Progenitor cell of endocrine pancreas (in vitro differentiated cells): ENCODE measurements at regions not wholly inside any gene's neighbourhood (a gene's known extent, or its start where the extent isn't known, plus 50 kb on each side); places are given as distances from the start of the nearest gene placed in this dataset.

Experiments used
- DNase-seq: peaks from one replicate; pipeline ENCODE4 v3.0.0; 2021; ENCODE audit warnings: low spot score; ENCODE audit not compliant: unreplicated experiment
- H3K27ac Mint-ChIP-seq: 2 replicates; pipeline ENCODE4 v1.8.0; 2021; ENCODE audit warnings: mild to moderate bottlenecking, moderate library complexity, mixed read lengths
- H3K27me3 Mint-ChIP-seq: 2 replicates; pipeline ENCODE4 v1.8.0; 2021; ENCODE audit warnings: mixed read lengths
- H3K36me3 Mint-ChIP-seq: 2 replicates; pipeline ENCODE4 v1.8.0; 2022; ENCODE audit warnings: mixed read lengths; ENCODE audit not compliant: insufficient read depth
- H3K4me1 Mint-ChIP-seq: 2 replicates; pipeline ENCODE4 v1.8.0; 2021; ENCODE audit warnings: low read depth, mixed read lengths
- H3K4me3 Mint-ChIP-seq: 2 replicates; pipeline ENCODE4 v1.8.0; 2021; ENCODE audit warnings: low read depth, mild to moderate bottlenecking, moderate library complexity, mixed read lengths
- H3K9me3 Mint-ChIP-seq: 2 replicates; pipeline ENCODE4 v1.8.0; 2021; ENCODE audit warnings: low read depth, mixed read lengths
- CTCF ChIP-seq: fragments of 200-600 bp; sonication (generic); IDR thresholded peaks from one replicate; pipeline ENCODE4 v1.5.0; 2021; ENCODE audit warnings: antibody characterized with exemption, mild to moderate bottlenecking; ENCODE audit not compliant: unreplicated experiment

- Mint-ChIP-seq H3K9me3 (peaks cover 3% of the 10 kb centered on the region), H3K36me3 (no peaks in the 10 kb centered on the region), H3K4me1 (no peaks in the 10 kb centered on the region), H3K4me3 (no peak overlapping the region), H3K27me3 (peaks cover 2% of the 10 kb centered on the region), H3K27ac (no peak overlapping the region)
- no peak for DNase-seq
- no peak for TF ChIP-seq CTCF
These were observed 129.8 kb downstream of the MXRA5 start for GRCh38 chrX:3216581-3217180.

- Mint-ChIP-seq H3K36me3 (no peaks in the 10 kb centered on the region), H3K4me3 (no peak overlapping the region), H3K4me1 (no peaks in the 10 kb centered on the region), H3K27me3 (peaks cover 2% of the 10 kb centered on the region), H3K27ac (peak overlapping the region; percentile 42), H3K9me3 (peaks cover 3% of the 10 kb centered on the region)
- no peak for DNase-seq
- no peak for TF ChIP-seq CTCF
These were observed 131.2 kb downstream of the MXRA5 start for GRCh38 chrX:3215249-3215648.

GRCh38 chrX:3206314-3206713, 140.1 kb downstream of the MXRA5 start:
- no peak overlapping the region for H3K4me3 Mint-ChIP-seq
- H3K27me3 Mint-ChIP-seq, result peaks cover 4% of the 10 kb centered on the region
- DNase-seq, result no peak
- H3K9me3 Mint-ChIP-seq, result no peaks in the 10 kb centered on the region
- no peak overlapping the region for H3K27ac Mint-ChIP-seq
- no peaks in the 10 kb centered on the region for H3K36me3 Mint-ChIP-seq
- no peak for TF ChIP-seq CTCF
- H3K4me1 Mint-ChIP-seq, result no peaks in the 10 kb centered on the region

- H3K27ac Mint-ChIP-seq, result no peak overlapping the region
- peaks cover 2% of the 10 kb centered on the region for H3K27me3 Mint-ChIP-seq
- TF ChIP-seq CTCF, result no peak
- H3K9me3 Mint-ChIP-seq, result no peaks in the 10 kb centered on the region
- no peaks in the 10 kb centered on the region for H3K36me3 Mint-ChIP-seq
- no peak for DNase-seq
- no peak overlapping the region for H3K4me3 Mint-ChIP-seq
- no peaks in the 10 kb centered on the region for H3K4me1 Mint-ChIP-seq
These were observed 141.8 kb downstream of the MXRA5 start for GRCh38 chrX:3204606-3205005.

GRCh38 chrX:3195845-3196244, 150.6 kb downstream of the MXRA5 start:
- H3K27ac Mint-ChIP-seq, result no peak overlapping the region
- no peaks in the 10 kb centered on the region for H3K4me1 Mint-ChIP-seq
- DNase-seq, result no peak
- peaks cover 8% of the 10 kb centered on the region for H3K9me3 Mint-ChIP-seq
- no peaks in the 10 kb centered on the region for H3K36me3 Mint-ChIP-seq
- H3K4me3 Mint-ChIP-seq, result no peak overlapping the region
- TF ChIP-seq CTCF, result no peak
- no peaks in the 10 kb centered on the region for H3K27me3 Mint-ChIP-seq
